GM18511 (cell line): ENCODE measurements at regions not wholly inside any gene's neighbourhood (a gene's known extent, or its start where the extent isn't known, plus 50 kb on each side); places are given as distances from the start of the nearest gene placed in this dataset.

Experiments
- ATAC-seq: cut with Tn5 transposase; IDR thresholded peaks from one replicate; pipeline ENCODE4 v1.9.1; 2021; ENCODE audit warnings: mild to moderate bottlenecking, moderate library complexity; ENCODE audit not compliant: unreplicated experiment

DNA sequence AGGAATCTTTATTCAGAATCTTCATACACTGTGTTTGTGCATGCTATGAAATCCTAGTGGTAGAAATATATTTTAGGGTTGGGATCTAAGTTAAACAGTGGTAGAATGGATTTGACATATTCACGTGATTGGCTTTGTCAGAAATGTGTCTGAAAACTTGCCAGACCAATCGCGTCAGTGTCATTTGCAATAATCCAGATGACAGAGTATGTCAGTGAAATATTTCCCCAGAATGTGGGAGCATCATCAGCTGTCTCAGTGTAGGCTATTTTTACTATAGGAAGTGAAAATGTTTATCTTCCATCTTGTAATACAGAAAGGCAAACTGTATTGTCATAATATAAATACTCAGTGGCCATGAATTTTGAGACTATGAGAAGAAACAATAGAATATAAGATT lies 220.6 kb upstream of the EDIL3 start:
- ATAC-seq, result no peak

DNA sequence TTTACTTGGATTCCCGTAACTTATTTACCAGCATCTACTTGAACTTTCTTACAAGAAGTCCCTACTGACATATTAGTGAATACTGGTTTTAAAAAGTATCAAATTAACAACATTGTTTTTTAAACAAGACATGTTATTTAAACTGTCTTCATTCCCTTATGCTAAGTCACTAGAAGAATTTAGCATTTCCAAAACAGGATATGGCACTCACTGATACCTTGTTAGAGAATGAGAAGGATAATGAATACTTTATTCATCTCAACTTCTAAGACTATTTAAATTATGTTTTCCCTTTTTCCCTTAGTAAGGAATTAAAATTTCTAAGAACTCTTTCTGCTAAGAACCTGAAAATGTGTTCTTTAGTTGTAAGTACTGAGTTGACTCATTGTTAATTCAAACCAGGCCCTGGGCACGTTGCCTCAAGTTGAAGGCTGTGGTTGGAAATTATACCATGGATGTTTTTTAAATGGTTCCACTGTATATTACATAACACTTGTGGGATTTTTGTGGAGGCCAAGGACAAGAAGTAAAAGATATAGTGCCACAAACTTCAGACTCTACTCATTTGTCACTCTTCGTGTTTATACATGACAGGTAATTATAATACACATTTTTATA lies 219.0 kb upstream of the EDIL3 start:
- ATAC-seq, result no peak

GRCh38 chr5:84602371-84602771 lies 217.7 kb upstream of the EDIL3 start:
- peak; percentile 60 for ATAC-seq

GRCh38 chr5:84599964-84600363 lies 215.3 kb upstream of the EDIL3 start:
- no peak for ATAC-seq

DNA sequence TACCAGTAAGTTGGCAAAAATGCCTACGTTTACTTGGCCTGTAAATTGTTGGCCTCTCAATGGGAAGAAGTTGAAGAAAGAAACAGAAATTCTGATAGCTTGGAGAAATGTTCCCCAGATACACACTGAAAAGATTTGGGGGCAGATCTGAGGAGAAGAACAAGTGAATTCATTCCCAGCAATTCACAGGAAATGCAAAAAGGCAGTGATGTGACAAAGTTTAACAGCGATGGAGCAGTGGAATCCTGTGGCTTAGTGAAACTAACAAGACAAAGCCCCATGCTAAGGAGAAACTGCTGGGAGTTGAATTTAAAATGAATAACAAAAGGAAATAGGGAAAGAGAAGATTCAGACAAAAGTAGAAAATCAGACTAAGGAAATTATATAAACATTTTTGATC lies 213.2 kb upstream of the EDIL3 start:
- no peak for ATAC-seq

- no peak for ATAC-seq
Observed at GRCh38 chr5:84590629-84591028, 205.9 kb upstream of the EDIL3 start.

GRCh38 chr5:84589926-84590325 lies 205.2 kb upstream of the EDIL3 start:
- ATAC-seq, result no peak

GRCh38 chr5:84585218-84585617 lies 200.5 kb upstream of the EDIL3 start:
- ATAC-seq, result no peak

- ATAC-seq, result no peak
Observed at GRCh38 chr5:84578226-84578625, 193.5 kb upstream of the EDIL3 start.

DNA sequence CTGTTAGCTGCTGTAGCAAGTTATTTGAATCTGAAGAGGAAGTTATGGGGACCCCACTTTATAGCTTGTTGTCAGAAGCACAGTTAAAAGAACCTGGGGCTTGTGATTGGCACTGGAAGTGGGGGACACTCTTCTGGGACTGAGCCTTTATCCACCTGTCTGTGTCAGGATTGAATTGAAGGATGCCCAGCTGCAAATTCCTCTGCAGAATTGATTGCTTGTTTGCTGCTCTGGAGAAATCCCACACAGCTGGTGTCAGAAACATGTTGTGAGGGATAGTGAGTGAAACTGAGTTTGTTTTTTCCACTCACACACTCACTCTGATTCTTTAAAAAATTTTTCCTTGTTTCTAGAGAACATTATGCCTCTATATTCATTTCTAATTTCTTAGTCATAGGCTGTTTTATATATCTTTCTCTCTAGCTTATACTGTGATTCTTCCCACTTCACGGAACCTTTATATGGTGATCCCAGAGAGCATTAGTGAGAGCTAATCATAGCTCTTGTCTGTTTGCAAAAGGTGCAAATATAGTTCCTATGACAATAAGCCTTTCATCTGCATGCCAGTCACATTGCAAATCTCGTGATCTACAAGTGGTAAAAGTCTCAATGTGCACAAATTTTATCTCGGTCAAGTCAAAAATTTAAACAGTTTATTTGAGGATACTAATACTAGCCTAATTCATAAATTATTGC lies 188.5 kb upstream of the EDIL3 start:
- no peak for ATAC-seq

DNA sequence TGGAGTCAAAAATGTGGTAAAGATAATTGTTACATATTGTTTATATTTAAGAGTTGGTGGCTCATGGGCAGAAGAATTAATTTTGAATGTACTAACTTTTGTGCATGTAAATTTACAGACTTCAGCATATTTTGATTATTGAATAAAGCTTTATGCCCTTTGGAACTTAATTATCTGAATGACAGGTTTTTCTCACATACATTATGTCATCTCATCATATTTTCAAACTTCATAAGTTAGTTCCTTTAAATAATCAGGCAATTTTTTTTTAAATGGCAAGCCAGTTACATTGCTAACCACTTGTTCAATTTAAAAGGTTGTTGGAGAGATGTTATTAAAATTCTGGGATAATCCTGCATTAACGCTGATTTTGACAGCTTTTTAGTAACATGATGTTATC lies 184.6 kb upstream of the EDIL3 start:
- ATAC-seq, result no peak

- no peak for ATAC-seq
Observed at GRCh38 chr5:84568171-84568570, 183.5 kb upstream of the EDIL3 start.

DNA sequence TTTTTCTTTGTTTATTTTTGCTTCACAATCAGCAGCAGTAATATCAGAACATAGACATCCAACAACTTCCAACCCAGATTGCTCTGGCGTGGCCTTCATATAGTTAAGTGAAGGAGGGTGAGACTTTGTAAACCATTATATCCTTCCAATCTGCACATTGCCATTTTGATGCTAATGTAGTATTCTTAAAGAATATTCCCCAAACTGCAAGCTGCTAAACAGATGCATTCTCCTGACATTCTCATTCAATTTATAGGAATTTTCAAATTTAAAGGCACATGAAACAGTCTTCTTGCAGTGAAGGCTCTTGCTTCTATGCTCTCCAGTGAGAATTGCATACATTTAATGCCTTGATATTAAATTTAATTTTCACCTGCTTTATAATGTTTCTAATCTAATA lies 181.2 kb upstream of the EDIL3 start:
- ATAC-seq, result no peak

DNA sequence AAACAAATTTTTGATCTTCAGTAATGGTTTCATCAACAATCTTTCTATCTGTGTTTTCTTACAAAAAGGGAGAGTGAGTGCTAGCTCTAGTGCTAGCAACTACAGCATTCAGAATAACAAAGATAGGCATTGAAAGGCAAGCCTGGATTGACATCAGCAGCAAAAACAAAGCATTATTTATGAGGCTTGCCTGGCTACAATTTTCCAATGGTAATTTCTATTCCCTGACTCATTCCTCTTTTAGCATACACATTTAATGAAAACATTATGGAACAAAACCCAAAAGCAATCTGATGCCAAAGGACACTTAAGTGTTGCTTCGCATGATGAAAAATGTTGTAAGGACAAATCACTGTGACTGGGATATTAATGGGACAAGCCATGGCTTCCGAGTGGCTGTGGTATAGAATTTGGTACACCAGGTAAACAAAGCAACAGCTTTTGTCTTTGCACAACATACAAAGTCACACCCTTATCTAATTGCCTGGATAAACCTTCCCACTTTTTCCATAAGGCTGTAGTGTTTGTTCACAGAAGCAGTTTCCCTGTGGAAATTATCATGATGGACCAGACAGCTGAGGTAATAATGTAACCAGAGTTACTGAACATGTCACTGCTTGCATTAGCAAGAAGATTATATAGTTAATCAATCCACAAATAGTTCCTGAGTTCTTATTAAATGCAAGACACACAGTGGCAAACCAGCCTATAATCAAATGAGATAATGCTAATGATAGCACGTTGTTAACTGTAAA lies 179.8 kb upstream of the EDIL3 start:
- no peak for ATAC-seq

DNA sequence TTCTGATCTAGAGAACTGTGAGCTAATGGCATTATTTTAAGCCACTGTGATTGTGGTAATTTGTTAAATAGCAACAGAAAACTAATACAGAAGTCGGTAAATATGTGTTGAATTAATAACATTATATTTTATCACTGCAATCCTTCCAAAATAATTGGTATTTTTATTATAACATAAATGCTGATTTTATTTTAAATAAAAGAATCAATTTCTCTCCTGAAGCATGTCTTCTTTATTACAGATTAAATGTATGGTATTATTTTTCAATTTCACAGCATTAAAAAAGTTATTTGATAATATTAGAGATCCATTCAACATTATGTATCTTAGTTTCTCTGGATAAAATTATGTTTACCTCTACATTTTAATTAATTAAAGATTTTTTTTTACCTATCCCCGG lies 165.5 kb upstream of the EDIL3 start:
- no peak for ATAC-seq

GRCh38 chr5:84549054-84549453 lies 164.4 kb upstream of the EDIL3 start:
- no peak for ATAC-seq

DNA sequence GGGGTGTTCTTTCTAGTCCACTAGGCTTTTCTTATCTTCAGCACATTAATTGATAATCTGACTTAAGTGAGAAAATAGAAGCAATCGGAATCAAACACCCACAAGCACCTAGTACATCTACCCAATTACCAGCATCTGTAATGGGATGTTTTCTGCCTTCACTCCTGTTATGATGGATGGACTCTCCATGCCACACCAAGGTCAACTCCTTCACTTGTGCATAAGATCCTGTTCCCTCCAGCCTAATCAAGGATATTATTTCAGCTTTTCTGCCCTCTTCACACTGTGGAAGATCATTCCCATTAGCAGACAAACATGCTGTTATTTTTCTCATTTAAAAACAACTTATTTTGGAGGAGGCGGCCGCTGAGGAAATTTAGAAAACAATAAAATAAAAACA lies 162.0 kb upstream of the EDIL3 start:
- ATAC-seq, result no peak

GRCh38 chr5:84536797-84537196 lies 152.1 kb upstream of the EDIL3 start:
- ATAC-seq, result no peak

- ATAC-seq, result no peak
Observed at GRCh38 chr5:84535281-84535680, 150.6 kb upstream of the EDIL3 start.

GRCh38 chr5:84524491-84524890 lies 139.8 kb upstream of the EDIL3 start:
- ATAC-seq, result no peak

DNA sequence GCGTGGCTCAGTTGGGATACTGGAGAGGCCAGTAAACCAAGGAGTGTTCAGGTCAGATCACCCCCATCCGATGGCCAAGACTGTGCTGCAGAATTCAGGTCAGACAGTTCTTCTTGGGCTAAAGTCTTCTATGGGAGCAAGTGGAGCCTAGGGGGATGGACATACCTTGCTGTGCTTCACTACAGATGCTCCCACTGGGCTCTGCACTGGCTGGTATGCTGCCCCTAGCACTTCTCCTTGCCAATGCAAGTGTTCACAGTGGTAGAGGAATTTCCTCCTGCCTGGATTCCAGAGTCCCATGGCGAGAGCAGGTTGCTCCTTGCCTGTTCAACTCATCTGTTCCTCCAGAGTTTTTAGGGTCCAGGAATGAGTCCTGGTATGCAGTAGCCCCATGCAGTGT lies 134.2 kb upstream of the EDIL3 start:
- ATAC-seq, result no peak

- ATAC-seq, result no peak
Observed at GRCh38 chr5:84518370-84518769, 133.7 kb upstream of the EDIL3 start.
